ENCODE measurements at regions not wholly inside any gene's neighbourhood (a gene's known extent, or its start where the extent isn't known, plus 50 kb on each side); places are given as distances from the start of the nearest gene placed in this dataset.

DNA sequence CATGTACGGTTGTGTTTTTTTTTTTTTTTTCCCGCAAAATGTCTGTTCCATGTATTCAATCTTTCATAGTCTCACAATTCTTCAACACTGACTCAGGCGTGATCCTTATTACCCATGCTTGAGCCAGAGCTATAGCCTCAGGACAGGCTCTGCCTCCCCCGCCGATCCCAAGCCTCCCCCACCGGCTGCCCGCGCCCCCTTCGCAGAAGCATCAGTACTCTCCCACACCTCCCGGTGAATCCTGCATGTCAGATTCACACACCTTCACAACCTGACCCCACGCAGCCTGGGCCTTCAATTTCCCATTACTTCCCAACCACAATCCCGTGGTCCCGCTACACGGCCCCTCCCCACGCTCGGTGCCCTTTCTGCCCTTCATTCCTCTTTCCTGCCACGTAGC is 401.5 kb upstream of the JARID2 start:
- Histone ChIP-seq H3K36me3 (ENCODE audit: control insufficient read depth, insufficient read depth, low read length) (no peaks in the 10 kb centered on the region), H3K27me3 (ENCODE audit: control insufficient read depth, insufficient read depth, low read length) (no peaks in the 10 kb centered on the region), H3K4me3 (ENCODE audit: low read depth, low read length) (no peak overlapping the region)
- DNase-seq (ENCODE audit: low read depth), result no peak
- TF ChIP-seq, protein P1, sequence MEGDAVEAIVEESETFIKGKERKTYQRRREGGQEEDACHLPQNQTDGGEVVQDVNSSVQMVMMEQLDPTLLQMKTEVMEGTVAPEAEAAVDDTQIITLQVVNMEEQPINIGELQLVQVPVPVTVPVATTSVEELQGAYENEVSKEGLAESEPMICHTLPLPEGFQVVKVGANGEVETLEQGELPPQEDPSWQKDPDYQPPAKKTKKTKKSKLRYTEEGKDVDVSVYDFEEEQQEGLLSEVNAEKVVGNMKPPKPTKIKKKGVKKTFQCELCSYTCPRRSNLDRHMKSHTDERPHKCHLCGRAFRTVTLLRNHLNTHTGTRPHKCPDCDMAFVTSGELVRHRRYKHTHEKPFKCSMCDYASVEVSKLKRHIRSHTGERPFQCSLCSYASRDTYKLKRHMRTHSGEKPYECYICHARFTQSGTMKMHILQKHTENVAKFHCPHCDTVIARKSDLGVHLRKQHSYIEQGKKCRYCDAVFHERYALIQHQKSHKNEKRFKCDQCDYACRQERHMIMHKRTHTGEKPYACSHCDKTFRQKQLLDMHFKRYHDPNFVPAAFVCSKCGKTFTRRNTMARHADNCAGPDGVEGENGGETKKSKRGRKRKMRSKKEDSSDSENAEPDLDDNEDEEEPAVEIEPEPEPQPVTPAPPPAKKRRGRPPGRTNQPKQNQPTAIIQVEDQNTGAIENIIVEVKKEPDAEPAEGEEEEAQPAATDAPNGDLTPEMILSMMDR (IDR thresholded peaks at IDR 0.05; ENCODE audit: insufficient read depth, low read length, poor library complexity, severe bottlenecking), result no peak

- no peak for DNase-seq (ENCODE audit: low read depth)
- Histone ChIP-seq H3K36me3 (ENCODE audit: control insufficient read depth, insufficient read depth, low read length) (no peaks in the 10 kb centered on the region), H3K4me3 (ENCODE audit: low read depth, low read length) (no peak overlapping the region), H3K27me3 (ENCODE audit: control insufficient read depth, insufficient read depth, low read length) (no peaks in the 10 kb centered on the region)
- TF ChIP-seq, protein P1 (IDR thresholded peaks at IDR 0.05; ENCODE audit: insufficient read depth, low read length, poor library complexity, severe bottlenecking), result no peak
These were observed 397.9 kb upstream of the JARID2 start for GRCh38 chr6:14848019-14848418.

DNA sequence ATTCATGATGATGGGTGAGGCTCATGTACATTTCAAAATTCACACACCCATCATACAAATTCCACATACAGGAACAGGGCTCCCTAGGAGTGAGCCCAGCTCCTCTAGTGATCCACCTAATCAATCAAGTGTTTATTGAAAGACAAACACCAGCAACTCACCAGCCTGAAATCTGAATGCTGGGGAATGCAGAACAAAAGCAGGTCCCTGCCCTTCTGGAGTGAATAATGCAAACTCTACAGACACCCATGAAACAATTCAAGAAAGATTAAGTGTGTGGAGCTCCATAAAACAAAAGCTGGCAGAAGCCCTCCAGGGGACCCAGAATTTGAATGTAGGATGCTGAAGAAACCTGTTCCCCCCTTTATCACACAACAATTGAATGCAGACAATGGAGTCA is 396.7 kb upstream of the JARID2 start:
- DNase-seq (ENCODE audit: low read depth), result no peak
- Histone ChIP-seq H3K36me3 (ENCODE audit: control insufficient read depth, insufficient read depth, low read length) (no peaks in the 10 kb centered on the region), H3K4me3 (ENCODE audit: low read depth, low read length) (no peak overlapping the region), H3K27me3 (ENCODE audit: control insufficient read depth, insufficient read depth, low read length) (no peaks in the 10 kb centered on the region)
- TF ChIP-seq, protein P1 (IDR thresholded peaks at IDR 0.05; ENCODE audit: insufficient read depth, low read length, poor library complexity, severe bottlenecking), result no peak

GRCh38 chr6:14851281-14851680 is 394.6 kb upstream of the JARID2 start:
- DNase-seq (ENCODE audit: low read depth), result no peak
- TF ChIP-seq, protein P1 (IDR thresholded peaks at IDR 0.05; ENCODE audit: insufficient read depth, low read length, poor library complexity, severe bottlenecking), result no peak
- no peaks in the 10 kb centered on the region for H3K27me3 ChIP-seq (ENCODE audit: control insufficient read depth, insufficient read depth, low read length)
- H3K4me3 ChIP-seq (ENCODE audit: low read depth, low read length), result no peak overlapping the region
- H3K36me3 ChIP-seq (ENCODE audit: control insufficient read depth, insufficient read depth, low read length), result no peaks in the 10 kb centered on the region

- TF ChIP-seq, protein P1 (IDR thresholded peaks at IDR 0.05; ENCODE audit: insufficient read depth, low read length, poor library complexity, severe bottlenecking), result no peak
- Histone ChIP-seq H3K36me3 (ENCODE audit: control insufficient read depth, insufficient read depth, low read length) (no peaks in the 10 kb centered on the region), H3K4me3 (ENCODE audit: low read depth, low read length) (no peak overlapping the region), H3K27me3 (ENCODE audit: control insufficient read depth, insufficient read depth, low read length) (no peaks in the 10 kb centered on the region)
- no peak for DNase-seq (ENCODE audit: low read depth)
These were observed 393.5 kb upstream of the JARID2 start for GRCh38 chr6:14852375-14852774.

GRCh38 chr6:14856177-14856576 is 389.7 kb upstream of the JARID2 start:
- TF ChIP-seq, protein P1 (IDR thresholded peaks at IDR 0.05; ENCODE audit: insufficient read depth, low read length, poor library complexity, severe bottlenecking), result no peak
- Histone ChIP-seq H3K4me3 (ENCODE audit: low read depth, low read length) (no peak overlapping the region), H3K36me3 (ENCODE audit: control insufficient read depth, insufficient read depth, low read length) (no peaks in the 10 kb centered on the region), H3K27me3 (ENCODE audit: control insufficient read depth, insufficient read depth, low read length) (no peaks in the 10 kb centered on the region)
- no peak for DNase-seq (ENCODE audit: low read depth)
